ENCODE measurements at regions not wholly inside any gene's neighbourhood (a gene's known extent, or its start where the extent isn't known, plus 50 kb on each side); places are given as distances from the start of the nearest gene placed in this dataset.

- CTCF ChIA-PET = no interaction called here
- no peaks in the 10 kb centered on the region for H3K9me3 ChIP-seq (ENCODE audit: insufficient read depth, low read depth)
Observed at GRCh38 chr21:39084979-39085729, 98.1 kb downstream of the PSMG1 start.

GRCh38 chr21:39084073-39084472, 99.2 kb downstream of the PSMG1 start:
- CTCF ChIA-PET = no interaction called here
- Histone ChIP-seq H3K36me3 (ENCODE audit: low read depth) (no peaks in the 10 kb centered on the region), H3K9me3 (ENCODE audit: insufficient read depth, low read depth) (no peaks in the 10 kb centered on the region), H3F3A (ENCODE audit: insufficient read depth, low read depth) (no peaks in the 10 kb centered on the region), H3K27ac (no peak overlapping the region), H3K4me2 (no peak overlapping the region), H4K20me1 (ENCODE audit: insufficient read depth) (no peaks in the 10 kb centered on the region), H3K9me2 (ENCODE audit: insufficient read depth) (no peaks in the 10 kb centered on the region), H3K27me3 (ENCODE audit: insufficient read depth, low read depth) (no peaks in the 10 kb centered on the region), H3K4me1 (replicated peaks; ENCODE audit: insufficient read depth) (no peaks in the 10 kb centered on the region), H2AFZ (no peak overlapping the region), H3K4me3 (no peak overlapping the region), H3K79me2 (ENCODE audit: low read depth) (no peaks in the 10 kb centered on the region)
- no peak for DNase-seq
- intact Hi-C loops (cut with micrococcal nuclease; ENCODE audit: unreplicated experiment) = loop anchor here (10.0 kb wide), 1 partner anchor 169 kb away; no protein-coding TSS in a partner anchor
- TF ChIP-seq CTCF (conservative IDR thresholded peaks at IDR 0.05) (no peak), EZH2 (IDR thresholded peaks at IDR 0.05; ENCODE audit: low read depth) (no peak)
- BruUV-seq (replicated peaks) = no TSS peak
- POLR2A ChIA-PET (ENCODE audit: unreplicated experiment) = no interaction called here

More at GRCh38 chr21:39084979-39085729, 98.1 kb downstream of the PSMG1 start:
- intact Hi-C loops (cut with micrococcal nuclease; ENCODE audit: unreplicated experiment) = loop anchor here (10.0 kb wide), 1 partner anchor 170 kb away; no protein-coding TSS in a partner anchor
- Histone ChIP-seq H3K27me3 (ENCODE audit: insufficient read depth, low read depth) (no peaks in the 10 kb centered on the region), H3K9me2 (ENCODE audit: insufficient read depth) (no peaks in the 10 kb centered on the region), H4K20me1 (ENCODE audit: insufficient read depth) (no peaks in the 10 kb centered on the region), H3K27ac (no peak overlapping the region), H3K4me2 (no peak overlapping the region), H3K4me3 (no peak overlapping the region), H2AFZ (no peak overlapping the region), H3K36me3 (ENCODE audit: low read depth) (no peaks in the 10 kb centered on the region), H3F3A (ENCODE audit: insufficient read depth, low read depth) (no peaks in the 10 kb centered on the region), H3K4me1 (replicated peaks; ENCODE audit: insufficient read depth) (no peaks in the 10 kb centered on the region), H3K79me2 (ENCODE audit: low read depth) (no peaks in the 10 kb centered on the region)
- no peak for TF ChIP-seq CTCF (conservative IDR thresholded peaks at IDR 0.05)
- no peak for TF ChIP-seq EZH2 (IDR thresholded peaks at IDR 0.05; ENCODE audit: low read depth)
- BruUV-seq (replicated peaks) = no TSS peak
- POLR2A ChIA-PET (ENCODE audit: unreplicated experiment) = interaction anchor here (0.5 to 0.9 kb wide), 3 partner anchors 10 to 280 kb away, joined by 3 to 10 read pairs (median 6); partner anchors contain the start of gene ETS2
- DNase-seq = peak; percentile 41 to 66

- H4K20me1 ChIP-seq (ENCODE audit: insufficient read depth) = no peaks in the 10 kb centered on the region
- intact Hi-C loops (cut with micrococcal nuclease; ENCODE audit: unreplicated experiment) = loop anchor here (10.0 kb wide), 1 partner anchor 169 kb away; no protein-coding TSS in a partner anchor
- H3K4me2 ChIP-seq = no peak overlapping the region
- no peak overlapping the region for H2AFZ ChIP-seq
- POLR2A ChIA-PET (ENCODE audit: unreplicated experiment) = no interaction called here
- no peaks in the 10 kb centered on the region for H3F3A ChIP-seq (ENCODE audit: insufficient read depth, low read depth)
- no peaks in the 10 kb centered on the region for H3K9me2 ChIP-seq (ENCODE audit: insufficient read depth)
- H3K27ac ChIP-seq = no peak overlapping the region
- H3K9me3 ChIP-seq (ENCODE audit: insufficient read depth, low read depth) = no peaks in the 10 kb centered on the region
- DNase-seq = no peak
- TF ChIP-seq CTCF (conservative IDR thresholded peaks at IDR 0.05) (no peak), EZH2 (IDR thresholded peaks at IDR 0.05; ENCODE audit: low read depth) (no peak)
- CTCF ChIA-PET = no interaction called here
- BruUV-seq (replicated peaks) = no TSS peak
- no peaks in the 10 kb centered on the region for H3K27me3 ChIP-seq (ENCODE audit: insufficient read depth, low read depth)
- no peaks in the 10 kb centered on the region for H3K4me1 ChIP-seq (replicated peaks; ENCODE audit: insufficient read depth)
- H3K79me2 ChIP-seq (ENCODE audit: low read depth) = no peaks in the 10 kb centered on the region
- H3K36me3 ChIP-seq (ENCODE audit: low read depth) = no peaks in the 10 kb centered on the region
- H3K4me3 ChIP-seq = no peak overlapping the region
Observed at GRCh38 chr21:39083377-39084008, 99.8 kb downstream of the PSMG1 start.

Measured in PC-9 (cell line).